Naive B cell (primary cell): ENCODE measurements at regions not wholly inside any gene's neighbourhood (a gene's known extent, or its start where the extent isn't known, plus 50 kb on each side); places are given as distances from the start of the nearest gene placed in this dataset.
A peak's percentile ranks its signal among the peaks of the same experiment; 100 is the strongest.
"Not testable (repeated sequence)": the region's sequence is repeated elsewhere in the genome, so short reads cannot be mapped to it uniquely, and the experiment has no call there.

Experiments used
- ATAC-seq, 2 donors: fragments of 150-1000 bp; cut with Tn5 transposase; 2 replicates each; pipeline ENCODE4 v1.10.0; 2021; ENCODE audit warnings: low read depth in 2 of 2, mild to moderate bottlenecking in 2 of 2, moderate library complexity in 2 of 2
- DNase-seq: peaks from one replicate; pipeline ENCODE4 v3.0.0; 2022
- H3K27ac Mint-ChIP-seq, 6 donors: one replicate each; pipeline ENCODE4 v1.8.0; 2020 to 2022; ENCODE audit warnings: mild to moderate bottlenecking in 6 of 6, mixed read lengths in 6 of 6, moderate library complexity in 5 of 6, inconsistent platforms in 2 of 6
- H3K27me3 Mint-ChIP-seq, 3 donors: one replicate each; pipeline ENCODE4 v1.8.0; 2021 to 2022; ENCODE audit warnings: mixed read lengths in 3 of 3, mild to moderate bottlenecking in 1 of 3
- H3K36me3 Mint-ChIP-seq, 2 donors: one replicate each; pipeline ENCODE4 v1.8.0; 2020 to 2022; ENCODE audit warnings: mixed read lengths in 2 of 2, inconsistent platforms in 1 of 2, mild to moderate bottlenecking in 1 of 2
- H3K4me1 Mint-ChIP-seq, 3 donors: one replicate each; pipeline ENCODE4 v1.8.0; 2020 to 2022; ENCODE audit warnings: mixed read lengths in 3 of 3, inconsistent platforms in 1 of 3, mild to moderate bottlenecking in 1 of 3, moderate library complexity in 1 of 3
- H3K4me3 Mint-ChIP-seq, 8 donors: one replicate each; pipeline ENCODE4 v1.8.0; 2020 to 2022; ENCODE audit warnings: mild to moderate bottlenecking in 8 of 8, mixed read lengths in 8 of 8, moderate library complexity in 8 of 8, inconsistent platforms in 2 of 8
- H3K9me3 Mint-ChIP-seq, 7 donors: one replicate each; pipeline ENCODE4 v1.8.0; 2020 to 2022; ENCODE audit warnings: mixed read lengths in 7 of 7, mild to moderate bottlenecking in 5 of 7, inconsistent platforms in 2 of 7, moderate library complexity in 1 of 7

GRCh38 chr5:90264689-90265544 is 144.6 kb downstream of the CETN3 start:
- peaks cover 0 to 10% (median 2%) of the 10 kb centered on the region in 3 donors for H3K4me1 Mint-ChIP-seq
- no peaks in the 10 kb centered on the region for H3K9me3 Mint-ChIP-seq
- H3K27me3 Mint-ChIP-seq, result no peaks in the 10 kb centered on the region
- peak; percentile 65 to 73 for ATAC-seq
- H3K27ac Mint-ChIP-seq, result no peak overlapping the region
- H3K4me3 Mint-ChIP-seq, result peak overlapping the region in 3 of 8 donors; percentile 5 to 41 (median 17)
- DNase-seq, result peak; percentile 62
- no peaks in the 10 kb centered on the region for H3K36me3 Mint-ChIP-seq

DNA sequence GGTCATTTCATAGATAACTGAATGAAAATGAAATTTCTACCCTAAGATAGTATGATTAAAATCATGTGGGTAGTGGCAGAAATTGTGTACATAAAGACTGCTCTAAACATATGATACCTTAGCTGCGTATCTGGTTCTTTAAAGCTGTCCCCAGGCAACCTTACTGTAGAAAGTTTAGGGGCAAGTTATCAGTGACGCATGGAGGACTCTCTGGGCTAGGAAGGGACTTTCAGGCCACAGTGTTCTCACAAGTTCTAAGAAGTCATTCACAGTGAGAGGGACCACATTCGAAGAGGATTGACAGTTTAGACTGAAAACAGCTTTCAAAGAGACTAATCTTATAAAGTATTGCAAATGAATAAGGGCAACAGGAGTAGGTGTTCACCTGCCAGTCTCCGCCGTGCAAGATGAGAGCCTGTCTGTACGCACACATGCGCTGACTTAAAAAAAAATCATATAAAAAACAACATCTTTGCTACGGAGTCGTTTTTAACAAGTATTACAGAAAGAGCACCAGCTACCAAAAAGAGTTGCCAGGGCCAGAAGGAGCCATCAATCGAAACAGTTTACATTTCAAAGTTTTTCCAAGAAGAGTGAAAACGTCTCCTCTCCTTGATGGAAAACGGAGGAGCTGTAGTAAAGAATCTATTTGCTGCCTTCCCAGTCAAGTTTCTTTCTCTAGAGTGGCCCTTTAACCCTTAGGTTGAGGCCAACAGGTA is 146.3 kb downstream of the CETN3 start:
- Mint-ChIP-seq H3K4me3 (no peak overlapping the region), H3K27ac (no peak overlapping the region), H3K4me1 (peaks cover 0 to 10% (median 2%) of the 10 kb centered on the region in 3 donors), H3K27me3 (no peaks in the 10 kb centered on the region), H3K36me3 (no peaks in the 10 kb centered on the region), H3K9me3 (no peaks in the 10 kb centered on the region)
- ATAC-seq (no peak), DNase-seq (no peak)

- Mint-ChIP-seq H3K4me1 (no peaks in the 10 kb centered on the region), H3K27ac (no peak overlapping the region), H3K9me3 (peaks cover 0 to 6% (median 0%) of the 10 kb centered on the region in 7 donors), H3K36me3 (peaks cover 0 to 6% of the 10 kb centered on the region in 2 donors), H3K27me3 (peaks cover 0 to 8% (median 0%) of the 10 kb centered on the region in 3 donors), H3K4me3 (no peak overlapping the region)
- DNase-seq (no peak), ATAC-seq (no peak)
Measured at GRCh38 chr5:90251447-90251846, 158.1 kb downstream of the CETN3 start.

GRCh38 chr5:90248640-90249039 is 160.9 kb downstream of the CETN3 start:
- ATAC-seq (no peak), DNase-seq (no peak)
- H3K9me3 Mint-ChIP-seq, result peaks cover 0 to 6% (median 0%) of the 10 kb centered on the region in 7 donors
- H3K36me3 Mint-ChIP-seq, result peaks cover 0 to 6% of the 10 kb centered on the region in 2 donors
- H3K27ac Mint-ChIP-seq, result no peak overlapping the region
- no peak overlapping the region for H3K4me3 Mint-ChIP-seq
- H3K4me1 Mint-ChIP-seq, result no peaks in the 10 kb centered on the region
- peaks cover 0 to 5% (median 0%) of the 10 kb centered on the region in 3 donors for H3K27me3 Mint-ChIP-seq

- Mint-ChIP-seq H3K27me3 (peaks cover 9 to 24% (median 13%) of the 10 kb centered on the region in 3 donors), H3K9me3 (peaks cover 0 to 19% (median 9%) of the 10 kb centered on the region in 7 donors), H3K27ac (peak overlapping the region in 1 of 6 donors; percentile 9), H3K36me3 (peaks cover 0 to 13% of the 10 kb centered on the region in 2 donors)
- ATAC-seq, H3K4me3 Mint-ChIP-seq, DNase-seq, H3K4me1 Mint-ChIP-seq: not testable (repeated sequence)
Measured at GRCh38 chr5:90243848-90244247, 165.7 kb downstream of the CETN3 start.

- no peak overlapping the region for H3K4me3 Mint-ChIP-seq
- no peaks in the 10 kb centered on the region for H3K36me3 Mint-ChIP-seq
- H3K27ac Mint-ChIP-seq, result no peak overlapping the region
- no peak for DNase-seq
- H3K9me3 Mint-ChIP-seq, result peaks cover 0 to 2% (median 0%) of the 10 kb centered on the region in 7 donors
- no peaks in the 10 kb centered on the region for H3K4me1 Mint-ChIP-seq
- H3K27me3 Mint-ChIP-seq, result peaks cover 30 to 43% (median 32%) of the 10 kb centered on the region in 3 donors
- no peak for ATAC-seq
Measured at GRCh38 chr5:90233476-90233875, 176.1 kb downstream of the CETN3 start.

DNA sequence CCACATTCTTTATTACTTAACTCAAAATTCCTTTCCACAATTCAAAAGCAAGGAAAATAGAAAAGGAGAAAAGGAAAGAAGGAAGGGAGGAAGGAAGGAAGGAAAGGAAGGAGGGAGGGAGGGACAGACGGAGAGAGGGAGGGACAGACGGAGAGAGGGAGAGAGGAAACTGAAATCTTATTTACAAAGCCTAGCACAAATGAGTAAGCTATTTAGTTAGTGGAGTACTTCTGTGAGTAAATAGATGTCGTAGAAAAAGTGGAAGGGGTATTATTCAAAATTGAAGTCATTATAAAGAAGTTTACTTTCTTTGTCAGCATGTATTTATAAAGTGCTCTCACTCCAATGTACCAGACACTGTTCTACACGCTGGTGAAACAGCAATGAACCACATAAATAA is 177.9 kb downstream of the CETN3 start:
- H3K4me3 Mint-ChIP-seq, result no peak overlapping the region
- H3K4me1 Mint-ChIP-seq, result no peaks in the 10 kb centered on the region
- no peaks in the 10 kb centered on the region for H3K36me3 Mint-ChIP-seq
- H3K27ac Mint-ChIP-seq, result no peak overlapping the region
- H3K27me3 Mint-ChIP-seq, result peaks cover 19 to 30% (median 30%) of the 10 kb centered on the region in 3 donors
- ATAC-seq (no peak), DNase-seq (no peak)
- H3K9me3 Mint-ChIP-seq, result peaks cover 0 to 2% (median 0%) of the 10 kb centered on the region in 7 donors

GRCh38 chr5:90227683-90228082 is 181.9 kb downstream of the CETN3 start:
- no peaks in the 10 kb centered on the region for H3K36me3 Mint-ChIP-seq
- ATAC-seq (no peak), DNase-seq (no peak)
- H3K27me3 Mint-ChIP-seq, result peaks cover 8 to 25% (median 9%) of the 10 kb centered on the region in 3 donors
- peaks cover 0 to 7% (median 0%) of the 10 kb centered on the region in 3 donors for H3K4me1 Mint-ChIP-seq
- H3K27ac Mint-ChIP-seq, result peak overlapping the region in 1 of 6 donors; percentile 53
- no peaks in the 10 kb centered on the region for H3K9me3 Mint-ChIP-seq
- no peak overlapping the region for H3K4me3 Mint-ChIP-seq

- Mint-ChIP-seq H3K27ac (no peak overlapping the region), H3K4me3 (no peak overlapping the region), H3K27me3 (peaks cover 1 to 21% (median 4%) of the 10 kb centered on the region in 3 donors), H3K36me3 (no peaks in the 10 kb centered on the region), H3K9me3 (no peaks in the 10 kb centered on the region), H3K4me1 (peaks cover 0 to 7% (median 0%) of the 10 kb centered on the region in 3 donors)
- no peak for DNase-seq
- no peak for ATAC-seq
Measured at GRCh38 chr5:90226433-90227099, 183.0 kb downstream of the CETN3 start.

DNA sequence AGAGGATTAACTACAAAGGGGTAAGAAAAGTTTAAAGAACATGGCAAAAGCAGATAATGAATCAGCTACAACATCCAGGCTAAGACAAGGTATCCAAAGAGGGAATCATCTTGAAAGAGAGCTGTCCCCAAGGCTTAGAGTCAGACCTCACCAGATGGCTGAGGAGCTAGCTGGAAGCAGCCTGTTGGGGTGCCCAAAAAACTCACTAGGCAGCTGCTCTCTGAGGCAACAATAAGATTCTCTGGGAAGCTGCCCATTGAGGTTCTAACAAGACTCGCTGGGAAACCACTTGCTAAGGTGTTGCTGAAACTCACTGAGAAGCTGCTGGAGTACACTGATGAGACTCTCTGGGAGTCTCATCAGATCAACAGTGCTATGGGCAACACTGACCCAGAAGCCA is 185.2 kb downstream of the CETN3 start:
- H3K27ac Mint-ChIP-seq, result peak overlapping the region in 1 of 6 donors; percentile 8
- H3K36me3 Mint-ChIP-seq, result no peaks in the 10 kb centered on the region
- ATAC-seq (no peak), DNase-seq (no peak)
- peaks cover 0 to 17% (median 2%) of the 10 kb centered on the region in 3 donors for H3K27me3 Mint-ChIP-seq
- H3K9me3 Mint-ChIP-seq, result no peaks in the 10 kb centered on the region
- peaks cover 0 to 7% (median 0%) of the 10 kb centered on the region in 3 donors for H3K4me1 Mint-ChIP-seq
- no peak overlapping the region for H3K4me3 Mint-ChIP-seq

DNA sequence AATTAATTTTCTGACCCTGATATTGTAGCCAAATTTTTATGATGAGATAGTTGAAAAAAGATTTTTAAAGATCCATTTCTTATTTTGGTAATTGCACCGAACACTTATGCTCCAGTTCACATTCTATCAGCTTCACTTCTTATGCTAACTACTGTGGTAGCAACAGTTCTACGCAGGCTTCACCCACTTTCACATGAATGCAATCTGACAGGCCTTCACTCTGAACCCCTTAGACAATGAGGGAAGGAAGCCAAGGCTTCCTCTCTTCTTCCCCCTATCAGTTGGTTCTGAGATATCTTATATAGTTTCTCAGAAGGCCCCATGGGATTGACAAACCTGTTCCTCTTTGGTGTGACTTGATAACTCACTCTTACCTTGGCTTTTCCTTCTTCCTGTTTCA is 185.8 kb downstream of the CETN3 start:
- Mint-ChIP-seq H3K27ac (peak overlapping the region in 1 of 6 donors; percentile 8), H3K27me3 (peaks cover 0 to 22% (median 3%) of the 10 kb centered on the region in 3 donors), H3K4me3 (no peak overlapping the region), H3K36me3 (no peaks in the 10 kb centered on the region), H3K9me3 (peaks cover 0 to 2% (median 0%) of the 10 kb centered on the region in 7 donors), H3K4me1 (peaks cover 0 to 7% (median 0%) of the 10 kb centered on the region in 3 donors)
- ATAC-seq (no peak), DNase-seq (no peak)

DNA sequence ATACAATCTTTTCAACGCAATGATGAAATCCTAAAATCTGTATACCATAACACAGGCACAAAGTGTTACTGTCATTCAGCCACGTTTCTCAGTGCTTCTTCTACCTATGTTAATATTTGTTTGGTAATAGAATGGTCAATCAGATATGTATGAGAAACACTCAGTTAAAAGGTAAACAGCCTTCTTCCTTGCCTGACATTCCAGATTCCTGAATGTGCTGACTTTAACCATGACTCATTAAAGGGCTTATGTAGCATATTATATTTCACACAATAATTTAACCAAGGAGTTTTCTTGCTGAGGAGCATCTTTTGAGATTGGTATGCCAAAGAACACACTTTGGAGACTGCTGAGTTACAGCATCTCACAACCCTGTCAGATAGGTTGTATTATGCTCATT is 187.6 kb downstream of the CETN3 start:
- peaks cover 0 to 7% (median 0%) of the 10 kb centered on the region in 3 donors for H3K4me1 Mint-ChIP-seq
- peaks cover 0 to 17% (median 5%) of the 10 kb centered on the region in 3 donors for H3K27me3 Mint-ChIP-seq
- no peak for DNase-seq
- no peak overlapping the region for H3K27ac Mint-ChIP-seq
- H3K9me3 Mint-ChIP-seq, result peaks cover 0 to 2% (median 0%) of the 10 kb centered on the region in 7 donors
- H3K36me3 Mint-ChIP-seq, result no peaks in the 10 kb centered on the region
- no peak for ATAC-seq
- H3K4me3 Mint-ChIP-seq, result no peak overlapping the region

GRCh38 chr5:90220554-90220953 is 189.0 kb downstream of the CETN3 start:
- Mint-ChIP-seq H3K9me3 (peaks cover 0 to 3% (median 2%) of the 10 kb centered on the region in 7 donors), H3K27me3 (peaks cover 0 to 17% (median 13%) of the 10 kb centered on the region in 3 donors), H3K27ac (peak overlapping the region in 1 of 6 donors; percentile 29), H3K36me3 (peaks cover 0 to 3% of the 10 kb centered on the region in 2 donors), H3K4me3 (no peak overlapping the region), H3K4me1 (peaks cover 0 to 7% (median 0%) of the 10 kb centered on the region in 3 donors)
- ATAC-seq (no peak), DNase-seq (no peak)
